KMS-11 (cell line): ENCODE measurements at regions not wholly inside any gene's neighbourhood (a gene's known extent, or its start where the extent isn't known, plus 50 kb on each side); places are given as distances from the start of the nearest gene placed in this dataset.

ENCODE experiments used
- H2AFZ ChIP-seq: fragments of 200-600 bp; sonication (generic); 2 replicates; pipeline ENCODE4 v1.6.1; 2016; ENCODE audit warnings: antibody characterized with exemption, mixed run types, low read depth
- H3K27ac ChIP-seq: fragments of 200-600 bp; sonication (generic); 2 replicates; pipeline ENCODE4 v1.6.1; 2016; ENCODE audit warnings: mild to moderate bottlenecking, mixed run types
- H3K27me3 ChIP-seq: fragments of 200-600 bp; sonication (generic); 2 replicates; pipeline ENCODE4 v1.6.1; 2017; ENCODE audit warnings: mild to moderate bottlenecking, low read depth, mixed run types, moderate library complexity; ENCODE audit not compliant: insufficient read depth
- H3K36me3 ChIP-seq: fragments of 200-600 bp; sonication (generic); 2 replicates; pipeline ENCODE4 v1.6.1; 2017; ENCODE audit warnings: mild to moderate bottlenecking, mixed run types; ENCODE audit not compliant: insufficient read depth
- H3K4me1 ChIP-seq: fragments of 200-600 bp; sonication (generic); 2 replicates; pipeline ENCODE4 v1.6.1; 2016; ENCODE audit warnings: mild to moderate bottlenecking, low read depth, mixed run types; ENCODE audit not compliant: poor library complexity, severe bottlenecking
- H3K4me2 ChIP-seq: fragments of 200-600 bp; sonication (generic); 2 replicates; pipeline ENCODE4 v1.7.0; 2016; ENCODE audit warnings: mild to moderate bottlenecking, mixed run types
- H3K4me3 ChIP-seq: fragments of 200-600 bp; sonication (generic); IDR thresholded peaks from 2 replicates; pipeline ENCODE4 v1.6.1; 2017; ENCODE audit warnings: low read depth, low read length, mixed read lengths; ENCODE audit not compliant: insufficient read depth
- H3K79me2 ChIP-seq: fragments of 200-600 bp; sonication (generic); 2 replicates; pipeline ENCODE4 v1.6.1; 2016; ENCODE audit warnings: low read depth, mixed run types; ENCODE audit not compliant: insufficient read depth
- H3K9ac ChIP-seq: fragments of 200-600 bp; sonication (generic); 2 replicates; pipeline ENCODE4 v1.6.1; 2016; ENCODE audit warnings: mild to moderate bottlenecking, mixed run types
- H4K20me1 ChIP-seq: fragments of 200-600 bp; sonication (generic); 2 replicates; pipeline ENCODE4 v1.6.1; 2016; ENCODE audit warnings: mild to moderate bottlenecking, mixed run types; ENCODE audit not compliant: insufficient read depth
- TF ChIP-seq, protein P1 (sequence below): fragments of 200-600 bp; sonication (generic); conservative IDR thresholded peaks from 2 replicates; pipeline ENCODE4 v1.6.1; 2017; ENCODE audit warnings: low read depth, mild to moderate bottlenecking, antibody characterized with exemption, low read length, moderate library complexity, mixed read lengths

DNA sequence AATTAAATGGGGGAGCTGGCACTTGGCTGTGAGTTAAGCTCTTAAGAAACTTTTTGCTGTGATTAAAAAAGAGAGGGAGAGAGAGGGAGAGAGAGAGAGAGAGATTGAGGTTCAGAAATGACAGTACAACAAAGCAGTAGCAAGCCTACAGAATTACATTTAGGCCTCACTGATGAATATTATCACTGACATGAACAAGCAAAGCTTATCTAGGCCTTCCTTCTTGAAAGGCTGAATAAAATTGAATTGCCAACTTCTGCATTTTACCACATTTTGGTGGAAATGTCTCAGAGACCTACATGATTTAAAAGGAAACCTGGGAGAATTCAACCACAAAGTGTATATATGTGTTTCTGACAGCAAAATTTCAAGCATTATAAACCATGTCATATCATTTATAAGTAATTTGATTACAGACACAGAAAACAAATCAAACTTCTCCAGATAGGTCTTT lies 530.8 kb downstream of the SOX2 start:
- Histone ChIP-seq H2AFZ (no peak overlapping the region), H3K4me3 (no peak overlapping the region), H3K4me1 (peaks cover 12% of the 10 kb centered on the region), H4K20me1 (no peaks in the 10 kb centered on the region), H3K27ac (no peak overlapping the region), H3K4me2 (no peak overlapping the region), H3K36me3 (no peaks in the 10 kb centered on the region), H3K79me2 (no peaks in the 10 kb centered on the region), H3K27me3 (no peaks in the 10 kb centered on the region), H3K9ac (no peak overlapping the region)
- TF ChIP-seq, protein P1, sequence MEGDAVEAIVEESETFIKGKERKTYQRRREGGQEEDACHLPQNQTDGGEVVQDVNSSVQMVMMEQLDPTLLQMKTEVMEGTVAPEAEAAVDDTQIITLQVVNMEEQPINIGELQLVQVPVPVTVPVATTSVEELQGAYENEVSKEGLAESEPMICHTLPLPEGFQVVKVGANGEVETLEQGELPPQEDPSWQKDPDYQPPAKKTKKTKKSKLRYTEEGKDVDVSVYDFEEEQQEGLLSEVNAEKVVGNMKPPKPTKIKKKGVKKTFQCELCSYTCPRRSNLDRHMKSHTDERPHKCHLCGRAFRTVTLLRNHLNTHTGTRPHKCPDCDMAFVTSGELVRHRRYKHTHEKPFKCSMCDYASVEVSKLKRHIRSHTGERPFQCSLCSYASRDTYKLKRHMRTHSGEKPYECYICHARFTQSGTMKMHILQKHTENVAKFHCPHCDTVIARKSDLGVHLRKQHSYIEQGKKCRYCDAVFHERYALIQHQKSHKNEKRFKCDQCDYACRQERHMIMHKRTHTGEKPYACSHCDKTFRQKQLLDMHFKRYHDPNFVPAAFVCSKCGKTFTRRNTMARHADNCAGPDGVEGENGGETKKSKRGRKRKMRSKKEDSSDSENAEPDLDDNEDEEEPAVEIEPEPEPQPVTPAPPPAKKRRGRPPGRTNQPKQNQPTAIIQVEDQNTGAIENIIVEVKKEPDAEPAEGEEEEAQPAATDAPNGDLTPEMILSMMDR = no peak

DNA sequence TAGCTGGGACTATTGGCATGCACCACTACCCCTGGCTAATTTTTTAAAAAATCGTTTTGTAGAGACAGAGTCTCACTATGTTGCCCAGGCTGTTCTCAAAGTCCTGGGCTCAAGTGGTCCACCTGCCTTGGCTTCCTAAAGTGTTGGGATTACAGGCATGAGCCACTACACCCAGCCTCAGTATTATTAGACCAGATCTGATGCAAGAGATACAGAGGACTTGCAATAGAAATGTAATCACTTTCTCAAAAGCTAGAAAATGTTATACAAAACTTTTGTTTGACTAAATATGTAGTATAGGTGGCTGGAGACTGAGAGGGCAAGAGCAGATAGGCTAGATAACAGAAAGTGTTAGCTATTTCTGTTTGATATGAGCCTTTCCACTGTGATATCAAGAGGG lies 531.9 kb downstream of the SOX2 start:
- H3K4me3 ChIP-seq = no peak overlapping the region
- H3K36me3 ChIP-seq = no peaks in the 10 kb centered on the region
- H3K27me3 ChIP-seq = no peaks in the 10 kb centered on the region
- H3K4me2 ChIP-seq = no peak overlapping the region
- H3K79me2 ChIP-seq = no peaks in the 10 kb centered on the region
- no peaks in the 10 kb centered on the region for H4K20me1 ChIP-seq
- H3K27ac ChIP-seq = no peak overlapping the region
- peaks cover 12% of the 10 kb centered on the region for H3K4me1 ChIP-seq
- TF ChIP-seq, protein P1 = no peak
- H2AFZ ChIP-seq = no peak overlapping the region
- no peak overlapping the region for H3K9ac ChIP-seq

DNA sequence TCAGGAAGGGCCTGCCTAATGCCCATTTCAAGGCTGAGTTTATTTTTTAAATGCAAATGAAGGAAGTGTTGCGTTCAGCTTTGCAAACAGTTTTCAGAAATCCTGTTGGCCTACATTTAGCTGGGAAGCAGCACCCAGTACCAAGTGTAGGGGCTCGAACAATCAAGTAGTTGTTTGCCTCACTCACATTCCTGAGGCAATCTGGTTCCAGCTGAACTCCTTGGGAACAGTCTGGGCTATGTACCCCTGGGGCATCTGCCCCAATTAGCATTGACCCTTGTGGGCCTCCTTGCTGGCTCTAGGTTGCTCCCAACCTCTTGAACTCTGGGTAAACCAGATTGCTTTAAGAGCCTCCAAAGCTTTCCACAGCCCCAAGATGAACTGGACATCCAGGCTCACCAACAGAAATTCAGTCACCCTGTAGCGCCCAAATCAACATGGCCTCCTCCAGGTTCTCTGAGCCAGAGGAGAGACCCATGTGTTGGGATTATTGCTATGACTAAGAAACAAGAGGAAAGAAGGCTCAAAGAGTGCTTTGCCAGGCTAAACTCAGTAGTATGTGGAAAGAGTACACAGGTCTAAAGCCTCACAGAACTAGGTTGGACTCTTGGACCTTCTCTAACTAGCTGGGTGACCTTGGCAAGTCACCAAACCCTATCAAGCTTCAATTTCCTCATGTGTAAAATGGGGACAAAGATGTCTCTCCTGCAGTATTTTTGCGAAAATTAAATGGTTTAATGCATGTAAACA lies 532.7 kb downstream of the SOX2 start:
- no peaks in the 10 kb centered on the region for H3K27me3 ChIP-seq
- no peak overlapping the region for H3K4me2 ChIP-seq
- TF ChIP-seq, protein P1 = no peak
- H3K4me3 ChIP-seq = no peak overlapping the region
- no peak overlapping the region for H3K9ac ChIP-seq
- H3K4me1 ChIP-seq = peaks cover 12% of the 10 kb centered on the region
- no peaks in the 10 kb centered on the region for H3K36me3 ChIP-seq
- H4K20me1 ChIP-seq = no peaks in the 10 kb centered on the region
- no peak overlapping the region for H3K27ac ChIP-seq
- H3K79me2 ChIP-seq = no peaks in the 10 kb centered on the region
- no peak overlapping the region for H2AFZ ChIP-seq

DNA sequence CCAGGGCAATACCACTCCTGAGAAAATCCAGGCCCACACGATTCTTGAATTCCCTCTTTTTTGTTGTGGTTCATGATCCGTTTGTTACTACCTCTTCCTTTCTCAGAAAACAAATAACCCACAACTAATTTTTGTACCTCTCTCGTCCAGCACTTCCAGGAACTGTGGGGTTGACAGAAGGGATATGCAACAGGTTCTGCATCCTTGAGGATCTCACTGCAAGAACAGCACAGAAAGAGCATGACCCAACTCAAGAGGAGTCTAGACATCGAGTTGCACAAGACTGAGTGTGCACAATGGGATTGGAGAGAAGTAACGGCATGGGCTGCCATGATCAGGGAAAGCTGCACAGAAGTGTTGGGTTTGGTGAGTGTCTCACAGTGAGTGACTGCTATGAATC lies 533.3 kb downstream of the SOX2 start:
- H4K20me1 ChIP-seq = no peaks in the 10 kb centered on the region
- H3K79me2 ChIP-seq = no peaks in the 10 kb centered on the region
- H3K4me3 ChIP-seq = no peak overlapping the region
- no peaks in the 10 kb centered on the region for H3K27me3 ChIP-seq
- no peak overlapping the region for H2AFZ ChIP-seq
- H3K36me3 ChIP-seq = no peaks in the 10 kb centered on the region
- no peak overlapping the region for H3K9ac ChIP-seq
- no peak overlapping the region for H3K4me2 ChIP-seq
- TF ChIP-seq, protein P1 = no peak
- no peak overlapping the region for H3K27ac ChIP-seq
- H3K4me1 ChIP-seq = peaks cover 12% of the 10 kb centered on the region
